ENCODE measurements at regions not wholly inside any gene's neighbourhood (a gene's known extent, or its start where the extent isn't known, plus 50 kb on each side); places are given as distances from the start of the nearest gene placed in this dataset.

- no peak for DNase-seq (ENCODE audit: low read depth)
These were observed 487.3 kb upstream of the DCC start for GRCh38 chr18:51852681-51853080.

- no peak for DNase-seq (ENCODE audit: low read depth)
These were observed 482.0 kb upstream of the DCC start for GRCh38 chr18:51857989-51858388.

GRCh38 chr18:51861046-51861445 is 479.0 kb upstream of the DCC start:
- DNase-seq (ENCODE audit: low read depth): no peak

- no peak for DNase-seq (ENCODE audit: low read depth)
These were observed 477.8 kb upstream of the DCC start for GRCh38 chr18:51862051-51862715.

GRCh38 chr18:51864219-51864965 is 475.6 kb upstream of the DCC start:
- DNase-seq (ENCODE audit: low read depth): no peak

- no peak for DNase-seq (ENCODE audit: low read depth)
These were observed 474.5 kb upstream of the DCC start for GRCh38 chr18:51865538-51865937.

- no peak for DNase-seq (ENCODE audit: low read depth)
These were observed 472.2 kb upstream of the DCC start for GRCh38 chr18:51867767-51868166.

GRCh38 chr18:51878724-51879123 is 461.3 kb upstream of the DCC start:
- DNase-seq (ENCODE audit: low read depth): no peak

GRCh38 chr18:51879329-51879728 is 460.7 kb upstream of the DCC start:
- DNase-seq (ENCODE audit: low read depth): no peak

- DNase-seq (ENCODE audit: low read depth): no peak
These were observed 458.6 kb upstream of the DCC start for GRCh38 chr18:51881394-51881793.

GRCh38 chr18:51884039-51884438 is 456.0 kb upstream of the DCC start:
- no peak for DNase-seq (ENCODE audit: low read depth)

GRCh38 chr18:51890762-51891161 is 449.2 kb upstream of the DCC start:
- DNase-seq (ENCODE audit: low read depth): no peak

GRCh38 chr18:51891876-51892275 is 448.1 kb upstream of the DCC start:
- no peak for DNase-seq (ENCODE audit: low read depth)

GRCh38 chr18:51897884-51898283 is 442.1 kb upstream of the DCC start:
- DNase-seq (ENCODE audit: low read depth): no peak

GRCh38 chr18:51907687-51908597 is 432.1 kb upstream of the DCC start:
- no peak for DNase-seq (ENCODE audit: low read depth)

- DNase-seq (ENCODE audit: low read depth): no peak
These were observed 431.4 kb upstream of the DCC start for GRCh38 chr18:51908598-51908944.

- DNase-seq (ENCODE audit: low read depth): no peak
These were observed 428.4 kb upstream of the DCC start for GRCh38 chr18:51911584-51911983.

- no peak for DNase-seq (ENCODE audit: low read depth)
These were observed 427.6 kb upstream of the DCC start for GRCh38 chr18:51912381-51912780.

- no peak for DNase-seq (ENCODE audit: low read depth)
These were observed 424.8 kb upstream of the DCC start for GRCh38 chr18:51915176-51915575.

- DNase-seq (ENCODE audit: low read depth): no peak
These were observed 418.1 kb upstream of the DCC start for GRCh38 chr18:51921862-51922261.

GRCh38 chr18:51933903-51934302 is 406.1 kb upstream of the DCC start:
- no peak for DNase-seq (ENCODE audit: low read depth)

- DNase-seq (ENCODE audit: low read depth): no peak
These were observed 403.9 kb upstream of the DCC start for GRCh38 chr18:51936115-51936514.

GRCh38 chr18:51941999-51942398 is 398.0 kb upstream of the DCC start:
- no peak for DNase-seq (ENCODE audit: low read depth)
